ENCODE measurements at regions not wholly inside any gene's neighbourhood (a gene's known extent, or its start where the extent isn't known, plus 50 kb on each side); places are given as distances from the start of the nearest gene placed in this dataset.
"Not testable (repeated sequence)": the region's sequence is repeated elsewhere in the genome, so short reads cannot be mapped to it uniquely, and the experiment has no call there.

DNA sequence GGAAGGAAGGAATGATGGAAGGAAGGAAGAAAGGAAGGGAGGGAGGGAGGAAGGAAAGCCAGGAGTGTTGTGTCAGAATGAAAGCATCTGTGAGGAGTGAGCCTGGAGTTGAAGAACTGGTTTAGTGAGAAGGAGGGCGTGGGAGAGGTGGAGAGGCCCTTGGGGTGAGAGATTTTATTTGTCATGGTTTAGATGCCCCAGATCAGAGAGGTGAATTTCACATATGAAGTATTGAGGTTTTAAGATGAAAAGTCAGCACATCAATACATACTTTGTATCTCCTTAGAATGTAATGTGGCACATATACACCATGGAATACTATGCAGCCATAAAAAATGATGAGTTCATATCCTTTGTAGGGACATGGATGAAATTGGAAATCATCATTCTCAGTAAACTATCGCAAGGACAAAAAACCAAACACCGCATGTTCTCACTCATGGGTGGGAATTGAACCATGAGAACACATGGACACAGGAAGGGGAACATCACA lies 222.3 kb upstream of the ECI2 start:
- Mint-ChIP-seq H3K4me1 (ENCODE audit: low read depth) (peaks cover 23% of the 10 kb centered on the region), H3K27me3 (peaks cover 16% of the 10 kb centered on the region), H3K9me3 (peaks cover 17% of the 10 kb centered on the region), H3K27ac (peak overlapping the region; percentile 21)
- H3K4me3 Mint-ChIP-seq; intact Hi-C loops (cut with micrococcal nuclease); H3K36me3 Mint-ChIP-seq (ENCODE audit: low read depth): not testable (repeated sequence)

- Mint-ChIP-seq H3K27me3 (peaks cover 19% of the 10 kb centered on the region), H3K27ac (peak overlapping the region; percentile 21), H3K4me1 (ENCODE audit: low read depth) (peaks cover 20% of the 10 kb centered on the region), H3K9me3 (peaks cover 17% of the 10 kb centered on the region), H3K4me3 (no peak overlapping the region), H3K36me3 (ENCODE audit: low read depth) (no peaks in the 10 kb centered on the region)
- intact Hi-C loops (cut with micrococcal nuclease), result no loop called here
These were observed 221.7 kb upstream of the ECI2 start for GRCh38 chr6:4356899-4357659.

DNA sequence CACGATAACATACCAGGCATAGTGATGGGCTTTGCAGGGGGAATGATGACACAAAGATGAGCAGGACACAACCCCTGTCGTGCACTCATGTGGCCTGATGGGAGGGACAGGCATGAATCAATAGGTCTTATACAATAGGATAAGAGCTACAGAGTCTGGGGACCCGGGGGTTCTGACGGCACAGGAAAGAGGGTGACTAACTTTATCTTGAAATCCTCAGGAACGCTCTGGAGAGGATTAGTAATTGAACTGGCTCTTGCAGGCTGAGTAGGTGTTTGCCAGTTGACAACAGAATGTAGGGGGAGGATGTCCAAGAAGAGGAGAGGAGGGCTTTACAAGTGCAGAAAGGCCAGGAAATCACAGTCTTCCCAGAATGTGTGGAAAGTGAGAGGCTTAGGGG lies 219.9 kb upstream of the ECI2 start:
- intact Hi-C loops (cut with micrococcal nuclease), result no loop called here
- H3K27ac Mint-ChIP-seq, result no peak overlapping the region
- peaks cover 21% of the 10 kb centered on the region for H3K4me1 Mint-ChIP-seq (ENCODE audit: low read depth)
- H3K9me3 Mint-ChIP-seq, result peaks cover 17% of the 10 kb centered on the region
- H3K27me3 Mint-ChIP-seq, result peaks cover 17% of the 10 kb centered on the region
- no peak overlapping the region for H3K4me3 Mint-ChIP-seq
- H3K36me3 Mint-ChIP-seq (ENCODE audit: low read depth), result no peaks in the 10 kb centered on the region

- Mint-ChIP-seq H3K27me3 (peaks cover 16% of the 10 kb centered on the region), H3K4me3 (no peak overlapping the region), H3K27ac (no peak overlapping the region), H3K9me3 (peaks cover 17% of the 10 kb centered on the region), H3K4me1 (ENCODE audit: low read depth) (peaks cover 18% of the 10 kb centered on the region), H3K36me3 (ENCODE audit: low read depth) (no peaks in the 10 kb centered on the region)
- intact Hi-C loops (cut with micrococcal nuclease), result no loop called here
These were observed 218.8 kb upstream of the ECI2 start for GRCh38 chr6:4354181-4354580.

GRCh38 chr6:4352731-4353130 lies 217.4 kb upstream of the ECI2 start:
- Mint-ChIP-seq H3K4me1 (ENCODE audit: low read depth) (peaks cover 9% of the 10 kb centered on the region), H3K27ac (no peak overlapping the region), H3K36me3 (ENCODE audit: low read depth) (no peaks in the 10 kb centered on the region), H3K4me3 (no peak overlapping the region), H3K27me3 (peaks cover 18% of the 10 kb centered on the region), H3K9me3 (peaks cover 16% of the 10 kb centered on the region)
- intact Hi-C loops (cut with micrococcal nuclease), result no loop called here

- Mint-ChIP-seq H3K27me3 (peaks cover 19% of the 10 kb centered on the region), H3K4me3 (no peak overlapping the region), H3K4me1 (ENCODE audit: low read depth) (peaks cover 9% of the 10 kb centered on the region), H3K36me3 (ENCODE audit: low read depth) (no peaks in the 10 kb centered on the region), H3K27ac (no peak overlapping the region), H3K9me3 (peaks cover 12% of the 10 kb centered on the region)
- intact Hi-C loops (cut with micrococcal nuclease), result no loop called here
These were observed 216.9 kb upstream of the ECI2 start for GRCh38 chr6:4352322-4352669.

- Mint-ChIP-seq H3K27me3 (peaks cover 20% of the 10 kb centered on the region), H3K36me3 (ENCODE audit: low read depth) (no peaks in the 10 kb centered on the region), H3K9me3 (peaks cover 8% of the 10 kb centered on the region), H3K27ac (no peak overlapping the region), H3K4me3 (no peak overlapping the region), H3K4me1 (ENCODE audit: low read depth) (peaks cover 9% of the 10 kb centered on the region)
- intact Hi-C loops (cut with micrococcal nuclease), result no loop called here
These were observed 216.3 kb upstream of the ECI2 start for GRCh38 chr6:4351520-4352321.

GRCh38 chr6:4350567-4351519 lies 215.5 kb upstream of the ECI2 start:
- no peaks in the 10 kb centered on the region for H3K36me3 Mint-ChIP-seq (ENCODE audit: low read depth)
- intact Hi-C loops (cut with micrococcal nuclease), result no loop called here
- H3K27me3 Mint-ChIP-seq, result peaks cover 20% of the 10 kb centered on the region
- H3K27ac Mint-ChIP-seq, result no peak overlapping the region
- peaks cover 9% of the 10 kb centered on the region for H3K4me1 Mint-ChIP-seq (ENCODE audit: low read depth)
- no peak overlapping the region for H3K4me3 Mint-ChIP-seq
- H3K9me3 Mint-ChIP-seq, result peaks cover 3% of the 10 kb centered on the region

DNA sequence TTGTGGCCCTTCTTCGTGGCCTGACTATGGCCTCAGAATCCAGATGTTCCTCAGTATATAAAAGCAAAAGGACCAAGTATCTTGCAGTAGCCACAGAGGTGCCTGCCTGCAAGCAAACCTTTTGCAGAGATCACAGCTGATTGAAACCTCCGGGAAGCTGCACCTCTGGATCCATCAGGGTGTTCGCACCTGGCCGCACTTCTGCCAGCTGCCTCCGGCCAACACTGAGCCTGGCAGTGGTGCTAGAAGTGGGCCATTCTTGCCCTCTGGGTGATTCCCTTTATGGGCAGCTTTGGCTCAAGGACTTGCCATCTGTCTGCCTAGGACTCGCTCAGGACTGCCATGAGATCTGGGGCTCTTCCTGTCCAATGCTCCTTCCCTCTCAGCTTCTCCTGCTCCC lies 214.6 kb upstream of the ECI2 start:
- no peaks in the 10 kb centered on the region for H3K9me3 Mint-ChIP-seq
- H3K36me3 Mint-ChIP-seq (ENCODE audit: low read depth), result no peaks in the 10 kb centered on the region
- H3K4me3 Mint-ChIP-seq, result no peak overlapping the region
- no peak overlapping the region for H3K27ac Mint-ChIP-seq
- H3K4me1 Mint-ChIP-seq (ENCODE audit: low read depth), result peaks cover 9% of the 10 kb centered on the region
- peaks cover 18% of the 10 kb centered on the region for H3K27me3 Mint-ChIP-seq
- intact Hi-C loops (cut with micrococcal nuclease), result no loop called here

GRCh38 chr6:4349323-4349722 lies 213.9 kb upstream of the ECI2 start:
- intact Hi-C loops (cut with micrococcal nuclease), result no loop called here
- Mint-ChIP-seq H3K4me3 (no peak overlapping the region), H3K27ac (no peak overlapping the region), H3K27me3 (peaks cover 18% of the 10 kb centered on the region), H3K4me1 (ENCODE audit: low read depth) (peaks cover 10% of the 10 kb centered on the region), H3K9me3 (no peaks in the 10 kb centered on the region), H3K36me3 (ENCODE audit: low read depth) (no peaks in the 10 kb centered on the region)

- Mint-ChIP-seq H3K9me3 (no peaks in the 10 kb centered on the region), H3K27ac (no peak overlapping the region), H3K4me3 (no peak overlapping the region), H3K27me3 (peaks cover 18% of the 10 kb centered on the region), H3K36me3 (ENCODE audit: low read depth) (no peaks in the 10 kb centered on the region), H3K4me1 (ENCODE audit: low read depth) (peaks cover 16% of the 10 kb centered on the region)
- intact Hi-C loops (cut with micrococcal nuclease), result no loop called here
These were observed 213.2 kb upstream of the ECI2 start for GRCh38 chr6:4348462-4349112.

DNA sequence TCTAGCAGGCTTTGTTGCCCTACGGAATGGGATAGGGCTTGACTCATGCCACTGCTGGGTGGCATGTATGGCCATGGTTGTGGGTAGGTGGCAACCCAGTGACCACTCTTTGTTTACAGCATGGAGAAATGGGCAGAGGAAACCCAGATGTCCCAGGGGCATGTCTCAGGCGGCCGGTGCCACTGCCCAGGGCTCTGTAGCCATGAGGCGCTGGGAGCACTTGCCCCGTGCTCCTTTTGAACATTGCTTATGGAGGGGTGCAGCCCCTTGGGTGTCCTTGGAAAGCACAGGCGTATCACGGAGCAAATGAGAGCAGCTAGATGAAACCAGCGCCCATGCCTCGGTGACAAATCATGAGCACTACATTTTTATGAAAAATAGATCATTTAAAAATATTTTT lies 212.5 kb upstream of the ECI2 start:
- Mint-ChIP-seq H3K4me1 (ENCODE audit: low read depth) (peaks cover 16% of the 10 kb centered on the region), H3K9me3 (no peaks in the 10 kb centered on the region), H3K36me3 (ENCODE audit: low read depth) (no peaks in the 10 kb centered on the region), H3K27ac (no peak overlapping the region), H3K4me3 (no peak overlapping the region), H3K27me3 (peaks cover 17% of the 10 kb centered on the region)
- intact Hi-C loops (cut with micrococcal nuclease), result no loop called here

DNA sequence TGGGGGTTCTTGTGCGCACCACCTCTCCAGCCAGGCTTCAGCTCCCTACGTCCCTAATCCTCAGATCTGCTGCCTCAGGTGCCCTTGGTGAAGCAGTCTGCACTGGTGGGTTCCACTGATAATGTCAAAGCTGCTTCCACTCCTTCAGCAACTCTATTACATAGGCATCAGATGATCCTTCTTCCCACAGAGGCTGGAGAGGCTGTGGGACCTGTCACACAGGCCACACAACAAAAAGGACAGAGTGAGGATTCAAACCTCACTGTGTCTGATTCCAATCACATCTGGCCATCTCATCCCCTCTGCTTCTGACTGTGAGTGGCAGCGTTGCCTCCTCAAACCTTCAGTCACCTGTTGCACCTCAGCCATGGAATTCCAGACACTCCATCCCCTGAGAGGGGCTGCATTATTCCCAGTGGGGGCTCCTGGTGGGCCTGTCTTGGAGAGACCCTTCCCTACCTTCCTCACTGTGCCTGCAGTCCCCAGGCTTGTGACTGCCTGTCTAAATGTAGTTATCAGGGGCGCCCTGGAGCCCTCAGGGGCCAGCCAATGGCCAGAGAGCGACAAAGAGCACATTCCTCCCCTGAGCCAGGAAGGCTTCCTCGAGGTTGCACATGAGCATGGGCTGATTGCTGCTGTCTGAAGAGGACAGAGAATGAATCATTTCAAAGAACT lies 211.4 kb upstream of the ECI2 start:
- H3K27me3 Mint-ChIP-seq, result peaks cover 12% of the 10 kb centered on the region
- no peaks in the 10 kb centered on the region for H3K36me3 Mint-ChIP-seq (ENCODE audit: low read depth)
- no peak overlapping the region for H3K27ac Mint-ChIP-seq
- H3K9me3 Mint-ChIP-seq, result no peaks in the 10 kb centered on the region
- H3K4me3 Mint-ChIP-seq, result no peak overlapping the region
- intact Hi-C loops (cut with micrococcal nuclease), result no loop called here
- H3K4me1 Mint-ChIP-seq (ENCODE audit: low read depth), result peaks cover 10% of the 10 kb centered on the region
